ENCODE measurements at regions not wholly inside any gene's neighbourhood (a gene's known extent, or its start where the extent isn't known, plus 50 kb on each side); places are given as distances from the start of the nearest gene placed in this dataset.
"Not testable (repeated sequence)": the region's sequence is repeated elsewhere in the genome, so short reads cannot be mapped to it uniquely, and the experiment has no call there.

GRCh38 chr3:177483182-177483967 lies 286.1 kb upstream of the TBL1XR1 start:
- DNase-seq = no peak

DNA sequence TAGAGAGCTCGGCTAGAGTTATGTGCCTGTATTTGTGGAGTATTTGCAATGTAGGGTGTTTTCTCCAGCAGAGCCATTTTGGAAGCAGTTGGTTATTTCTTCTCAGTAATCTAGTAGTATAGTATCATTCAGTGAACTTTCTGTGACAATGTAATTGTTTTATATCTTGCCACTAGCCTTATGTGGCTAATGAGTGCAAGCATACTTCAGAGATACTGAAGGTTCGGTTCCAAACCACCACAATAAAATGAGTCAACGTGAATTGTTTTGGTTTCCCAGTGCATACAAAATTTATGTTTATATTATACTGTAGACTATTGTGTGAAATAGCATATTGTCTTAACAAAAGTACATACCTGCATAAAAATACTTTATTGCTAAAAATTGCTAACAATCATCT lies 286.9 kb upstream of the TBL1XR1 start:
- DNase-seq = no peak

- no peak for DNase-seq
Measured at GRCh38 chr3:177484926-177485325, 287.6 kb upstream of the TBL1XR1 start.

GRCh38 chr3:177487635-177488186 lies 290.4 kb upstream of the TBL1XR1 start:
- DNase-seq = no peak

DNA sequence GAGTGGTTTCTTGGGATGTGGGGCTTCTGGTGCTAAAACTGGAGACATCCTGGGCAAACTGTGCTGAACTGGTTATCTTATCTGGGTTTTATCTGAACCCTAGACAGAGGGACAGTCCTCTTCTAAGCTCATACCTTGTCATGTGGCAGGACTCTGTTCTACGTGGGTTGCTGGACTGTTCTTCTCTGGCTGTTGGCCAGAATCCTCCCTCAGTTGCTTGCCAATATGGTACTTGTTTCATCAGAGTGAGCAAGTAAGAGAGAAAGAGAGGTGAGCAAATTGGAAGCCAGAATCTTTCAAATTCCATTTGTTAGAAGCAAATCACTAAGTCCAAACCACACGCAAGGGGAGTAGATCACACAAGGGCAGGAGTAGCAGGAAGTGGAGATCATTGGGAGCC lies 291.5 kb upstream of the TBL1XR1 start:
- no peak for DNase-seq

GRCh38 chr3:177490626-177491025 lies 293.3 kb upstream of the TBL1XR1 start:
- no peak for DNase-seq

DNA sequence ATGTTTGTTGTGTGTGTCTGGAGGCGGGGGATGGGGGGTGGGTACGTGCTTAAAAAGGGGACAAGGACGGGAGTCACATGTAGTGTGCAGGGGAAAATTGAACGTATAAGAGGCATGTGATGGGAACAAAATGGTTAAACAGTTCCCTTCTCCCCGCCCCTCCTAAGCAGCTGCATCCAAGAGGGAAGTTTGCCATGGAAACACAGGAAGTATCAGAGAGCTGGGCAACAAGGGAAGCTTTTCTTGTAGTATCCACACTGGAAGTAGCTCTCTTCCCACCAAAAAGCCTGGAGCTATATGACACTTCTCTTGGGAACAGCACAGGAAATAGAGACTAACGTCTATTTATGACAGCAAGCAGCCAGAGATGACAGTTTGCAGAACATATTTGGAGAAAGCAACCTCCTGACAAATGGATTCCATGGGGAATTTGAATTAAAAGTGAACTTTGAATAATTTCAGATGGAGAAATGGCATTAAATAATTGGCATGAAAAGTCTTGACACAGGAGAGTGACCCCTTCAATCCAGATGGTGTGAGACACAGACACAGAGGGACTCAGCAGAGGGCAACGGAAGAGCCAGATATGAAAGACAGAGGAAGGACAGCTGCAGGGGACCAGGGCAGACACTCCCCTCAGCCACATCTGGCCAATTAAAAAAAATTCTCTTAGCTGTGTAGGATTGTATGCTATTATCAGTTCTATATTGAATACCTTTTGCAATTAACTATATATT lies 294.2 kb upstream of the TBL1XR1 start:
- no peak for DNase-seq

GRCh38 chr3:177493091-177493490 lies 295.8 kb upstream of the TBL1XR1 start:
- no peak for DNase-seq

GRCh38 chr3:177494216-177494615 lies 296.9 kb upstream of the TBL1XR1 start:
- DNase-seq = no peak

DNA sequence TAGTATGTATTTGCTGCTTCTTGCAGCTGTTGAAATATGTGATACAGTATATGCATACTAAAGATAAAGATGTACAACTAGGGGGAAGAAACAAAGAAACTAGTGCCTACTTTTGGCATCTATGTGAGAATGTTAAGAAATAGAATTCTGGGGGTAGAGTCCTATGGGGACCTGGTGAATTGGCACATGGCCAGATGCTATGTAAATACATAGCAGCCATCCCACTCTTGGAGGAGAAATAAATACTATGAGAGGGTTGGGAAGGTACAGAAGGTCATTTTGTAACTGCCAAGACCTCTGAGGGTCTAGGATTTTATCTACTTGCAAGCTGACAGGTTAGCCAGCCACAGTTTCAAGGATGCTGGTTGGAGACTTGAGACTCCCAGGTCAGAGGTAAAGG lies 298.3 kb upstream of the TBL1XR1 start:
- no peak for DNase-seq

DNA sequence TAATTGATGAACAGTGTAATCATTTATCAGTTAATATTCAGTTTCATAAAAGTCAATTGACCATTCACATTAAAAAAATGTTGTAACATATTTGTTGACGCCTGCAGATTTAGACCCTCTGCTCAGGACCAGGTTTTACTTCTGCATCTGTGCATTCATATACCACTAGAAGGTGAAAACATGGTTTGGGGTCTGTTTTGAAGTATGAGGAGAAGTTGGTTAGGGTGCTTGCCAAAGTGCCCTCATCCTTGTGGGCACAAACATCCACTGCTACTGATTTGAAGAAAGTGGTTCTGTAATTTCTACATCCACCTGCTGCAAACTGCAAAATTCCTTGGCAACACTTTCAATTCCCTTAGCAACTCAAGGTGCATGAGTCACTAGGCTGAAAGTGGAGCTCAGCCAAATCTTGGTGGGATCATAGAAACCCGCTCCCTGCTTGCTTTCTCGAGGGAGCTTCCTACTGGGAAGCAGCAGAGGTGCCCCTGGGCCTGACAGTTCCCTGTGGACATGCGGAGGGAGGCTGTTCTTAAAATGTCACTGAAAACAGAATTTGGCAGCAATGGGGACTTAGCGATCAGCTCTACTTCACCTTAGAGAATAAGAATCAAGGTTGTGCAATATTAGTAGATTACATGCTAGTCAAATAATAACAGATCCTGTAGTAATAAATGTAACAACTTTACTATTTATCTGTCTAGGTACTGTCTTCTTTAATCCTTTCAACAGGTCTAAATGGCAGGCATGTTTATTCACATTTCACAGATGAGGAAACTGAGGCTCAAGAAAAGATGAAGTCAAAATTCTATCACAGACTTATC lies 301.0 kb upstream of the TBL1XR1 start:
- DNase-seq = no peak

DNA sequence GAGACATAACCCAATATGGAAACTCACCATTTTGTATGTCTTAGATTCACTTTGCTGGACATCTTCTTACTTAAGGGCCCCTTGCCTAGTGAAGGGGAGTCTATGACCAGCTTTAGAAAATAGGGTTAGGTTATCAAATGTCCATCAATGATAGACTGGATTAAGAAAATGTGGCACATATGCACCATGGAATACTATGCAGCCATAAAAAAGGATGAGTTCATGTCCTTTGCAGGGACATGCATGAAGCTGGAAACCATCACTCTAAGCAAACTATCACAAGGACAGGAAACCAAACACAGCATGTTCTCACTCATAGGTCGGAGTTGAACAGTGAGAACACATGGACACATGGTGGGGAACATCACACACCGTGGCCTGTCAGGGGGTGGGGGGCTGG lies 301.8 kb upstream of the TBL1XR1 start:
- not testable (repeated sequence) for DNase-seq

GRCh38 chr3:177499779-177500423 lies 302.6 kb upstream of the TBL1XR1 start:
- DNase-seq = no peak

DNA sequence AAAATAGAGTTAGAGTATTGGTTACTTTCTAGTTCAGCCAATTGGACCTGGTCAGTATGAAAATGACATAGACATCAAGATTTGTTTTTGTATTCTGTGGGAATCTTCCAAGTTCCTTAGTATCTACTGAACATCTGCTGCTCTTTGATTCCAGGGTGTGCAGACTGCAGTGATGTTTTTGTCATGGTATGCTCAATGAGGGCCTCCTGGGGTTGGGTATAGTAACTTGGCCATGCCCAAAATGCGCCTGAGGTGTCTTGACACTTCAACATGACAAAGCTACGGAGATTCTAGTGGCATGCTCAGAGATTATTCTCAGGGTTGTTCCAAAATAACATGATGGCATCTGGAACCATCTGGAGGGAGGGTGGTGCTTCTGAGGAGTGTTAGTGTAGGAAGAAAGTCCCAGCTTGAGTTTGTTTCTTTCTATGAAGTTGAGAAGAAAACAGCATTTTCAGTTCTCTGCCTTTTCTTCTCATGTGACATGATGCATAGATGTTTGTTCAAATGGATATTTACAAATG lies 313.5 kb upstream of the TBL1XR1 start:
- no peak for DNase-seq

DNA sequence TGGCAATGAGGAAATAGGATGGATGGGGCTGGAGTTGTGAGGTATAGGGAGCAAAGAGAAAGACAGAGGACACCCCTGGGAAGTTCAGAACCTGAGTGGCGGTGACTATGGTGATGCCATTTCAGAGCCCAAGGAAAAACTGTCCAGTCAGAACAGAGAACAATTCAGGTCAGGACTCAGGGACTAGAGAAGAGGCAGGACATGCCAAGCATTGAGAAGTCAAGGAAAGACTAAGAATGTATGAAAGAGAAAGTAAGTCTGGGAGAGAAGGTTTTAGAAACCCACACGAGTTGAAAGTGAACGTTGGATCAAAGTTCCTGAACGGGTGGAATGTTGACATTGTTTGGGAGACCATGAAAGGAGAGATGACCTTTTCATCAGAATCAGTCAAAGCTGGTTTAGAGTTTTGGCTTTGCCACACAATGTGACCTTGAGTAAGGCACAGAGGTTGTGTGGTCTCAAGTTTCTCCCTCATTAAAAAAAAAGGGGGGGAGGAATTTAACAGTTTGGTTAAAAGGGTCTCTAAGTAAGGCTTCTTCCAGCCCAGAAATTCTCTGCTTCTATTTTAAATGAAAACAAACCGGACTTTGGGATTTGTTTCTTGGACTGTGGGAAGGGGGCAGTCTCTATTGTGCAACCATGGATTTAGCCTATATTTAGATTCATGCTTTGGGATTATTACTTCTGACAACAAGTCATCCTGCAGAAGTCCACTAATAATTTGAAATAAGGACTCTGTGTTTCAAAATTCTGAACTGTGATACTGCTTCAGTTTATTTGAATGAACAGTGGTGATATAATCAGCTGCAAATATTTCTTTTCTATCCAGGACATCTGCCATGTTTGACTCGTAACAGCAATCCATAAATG lies 315.9 kb upstream of the TBL1XR1 start:
- no peak for DNase-seq

DNA sequence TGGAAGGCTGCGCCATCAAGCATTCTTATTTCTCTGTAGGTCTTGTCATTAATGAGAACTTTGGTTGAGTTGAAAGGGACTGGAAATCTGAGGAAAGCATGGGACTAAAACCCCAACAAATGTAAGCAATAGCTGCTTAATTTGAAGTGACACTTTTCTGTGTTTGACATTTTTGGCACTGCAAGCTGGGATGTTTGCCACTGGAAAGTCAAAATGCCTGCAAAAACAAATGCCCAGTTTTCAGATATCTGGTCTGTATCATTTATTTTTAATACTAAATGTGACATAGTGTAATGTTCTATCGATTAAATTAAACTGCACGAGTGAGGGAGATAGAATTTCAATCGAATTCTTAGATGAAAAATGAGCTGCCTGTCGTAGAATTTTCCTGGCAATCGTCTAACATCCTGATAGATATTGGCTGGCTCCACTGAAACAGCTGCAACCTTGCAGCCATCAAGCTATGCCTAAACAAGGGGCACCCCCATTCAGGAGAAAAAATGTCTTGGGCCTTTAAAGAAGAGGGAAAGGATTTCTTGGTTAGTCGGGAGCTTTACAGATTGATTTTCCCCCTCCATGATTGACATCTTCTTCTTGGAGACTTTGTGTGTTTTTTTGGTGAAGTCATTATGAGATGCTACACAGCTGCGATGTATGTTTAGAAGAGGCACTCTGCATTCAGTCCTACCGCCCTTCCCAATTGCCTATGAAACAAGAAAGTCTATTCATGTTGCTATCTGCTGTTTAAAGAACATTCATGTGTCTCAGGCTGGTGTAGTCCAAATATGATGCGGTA lies 316.7 kb upstream of the TBL1XR1 start:
- no peak for DNase-seq

DNA sequence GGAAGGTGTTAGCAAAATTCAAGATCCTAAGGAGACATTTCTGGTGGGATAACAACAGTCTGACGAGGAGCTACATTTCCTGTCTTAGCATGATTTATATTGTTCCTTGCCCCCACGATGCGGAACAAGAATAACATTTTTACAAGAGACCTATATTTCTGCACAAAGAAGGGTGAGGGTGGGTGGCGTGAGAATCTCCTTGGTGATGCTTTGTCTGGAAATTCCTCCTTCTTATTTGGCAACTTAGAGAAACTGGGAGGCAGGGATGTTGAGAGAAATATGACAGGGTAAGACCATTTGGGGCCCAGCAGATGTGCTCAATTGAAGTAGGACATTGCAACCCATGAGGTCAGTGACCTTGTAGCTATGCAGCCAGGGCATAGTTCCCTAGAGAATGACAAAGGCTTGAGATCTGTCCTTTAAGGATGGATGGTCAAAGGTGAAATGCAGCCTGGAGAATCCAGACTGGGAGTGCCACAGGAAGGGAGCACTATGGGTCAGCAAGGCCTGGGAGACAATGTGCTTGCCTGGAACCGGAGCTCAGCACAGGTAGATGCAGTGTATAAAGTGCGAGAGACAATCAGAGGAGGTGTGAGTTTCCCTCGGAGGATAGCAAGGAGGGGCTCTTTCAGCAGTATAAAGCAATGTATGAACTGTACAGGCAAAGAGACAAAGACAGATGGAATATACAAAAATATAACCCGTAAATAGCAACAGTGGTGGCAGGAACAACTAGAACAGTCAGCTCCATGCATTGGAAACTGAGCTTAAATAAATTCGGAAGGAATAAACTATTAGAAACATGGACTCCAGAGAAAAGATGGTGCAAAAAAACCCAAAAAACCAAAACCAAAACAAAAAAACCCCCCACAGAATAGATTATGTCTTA lies 317.6 kb upstream of the TBL1XR1 start:
- DNase-seq = no peak

- no peak for DNase-seq
Measured at GRCh38 chr3:177515786-177516157, 318.5 kb upstream of the TBL1XR1 start.

GRCh38 chr3:177516158-177517011 lies 319.1 kb upstream of the TBL1XR1 start:
- DNase-seq = no peak
